Fibroblast of lung (primary cell): ENCODE measurements at regions not wholly inside any gene's neighbourhood (a gene's known extent, or its start where the extent isn't known, plus 50 kb on each side); places are given as distances from the start of the nearest gene placed in this dataset.

Source experiments
- DNase-seq, 2 donors: peaks; one replicate each; pipeline versions ENCODE4 v3.0.0 to v3.0.0-alpha.2; 2010; ENCODE audit warnings: low read depth in 2 of 2
- H2AFZ ChIP-seq: 2 replicates; pipeline ENCODE4 v1.5.1; 2012; ENCODE audit warnings: low read length, control low read depth, inconsistent platforms
- H3K27ac ChIP-seq: 2 replicates; pipeline ENCODE4 v1.5.1; 2011; ENCODE audit warnings: low read length, control low read depth; ENCODE audit not compliant: insufficient read depth
- H3K27me3 ChIP-seq: 2 replicates; pipeline ENCODE4 v1.5.1; 2011; ENCODE audit warnings: mild to moderate bottlenecking, low read length; ENCODE audit not compliant: control insufficient read depth, insufficient read depth
- H3K36me3 ChIP-seq: 2 replicates; pipeline ENCODE4 v1.5.1; 2011; ENCODE audit warnings: low read length; ENCODE audit not compliant: control insufficient read depth, insufficient read depth
- H3K4me1 ChIP-seq: 2 replicates; pipeline ENCODE4 v1.5.1; 2011; ENCODE audit warnings: low read length; ENCODE audit not compliant: control insufficient read depth, insufficient read depth; ENCODE audit errors: extremely low read depth
- H3K4me2 ChIP-seq: 2 replicates; pipeline ENCODE4 v1.5.1; 2011; ENCODE audit warnings: low read length, control low read depth; ENCODE audit not compliant: insufficient read depth; ENCODE audit errors: extremely low read depth
- H3K4me3 ChIP-seq, 4 experiments: fragments of 200-600 bp in 1 of 4; sonication (generic) in 1 of 4; replicated peaks in 1 of 4; 2 replicates each; pipeline ENCODE4 v1.5.1; 2011 to 2016; ENCODE audit warnings: low read length in 4 of 4, low read depth in 3 of 4, mild to moderate bottlenecking in 3 of 4, control low read depth in 2 of 4, inconsistent platforms in 1 of 4, mixed read lengths in 1 of 4; ENCODE audit not compliant: insufficient read depth in 1 of 4; ENCODE audit errors: control extremely low read depth in 1 of 4
- H3K79me2 ChIP-seq: 2 replicates; pipeline ENCODE4 v1.5.1; 2012; ENCODE audit warnings: mild to moderate bottlenecking, low read length, inconsistent platforms; ENCODE audit not compliant: control insufficient read depth, insufficient read depth
- H3K9ac ChIP-seq: 2 replicates; pipeline ENCODE4 v1.5.1; 2011; ENCODE audit warnings: mild to moderate bottlenecking, low read length, control low read depth; ENCODE audit not compliant: insufficient read depth
- H3K9me3 ChIP-seq: 2 replicates; pipeline ENCODE4 v1.5.1; 2012; ENCODE audit warnings: low read depth, low read length; ENCODE audit not compliant: control insufficient read depth, insufficient read depth
- H4K20me1 ChIP-seq: 2 replicates; pipeline ENCODE4 v1.5.1; 2011; ENCODE audit warnings: low read length; ENCODE audit not compliant: control insufficient read depth, insufficient read depth; ENCODE audit errors: extremely low read depth
- EZH2 ChIP-seq: IDR thresholded peaks from 2 replicates; pipeline ENCODE4 v1.5.1; 2012; ENCODE audit warnings: low read length, control low read depth, mild to moderate bottlenecking; ENCODE audit errors: missing control alignments
- TF ChIP-seq, protein P1 (sequence below), 2 donors: IDR thresholded peaks in 1 of 2; conservative IDR thresholded peaks in 1 of 2; 1 replicate in 1 of 2; 2 replicates in 1 of 2; pipeline ENCODE4 v1.5.1; 2011 to 2012; ENCODE audit warnings: low read length in 2 of 2, control low read depth in 1 of 2, inconsistent platforms in 1 of 2, low read depth in 1 of 2, mild to moderate bottlenecking in 1 of 2

DNA sequence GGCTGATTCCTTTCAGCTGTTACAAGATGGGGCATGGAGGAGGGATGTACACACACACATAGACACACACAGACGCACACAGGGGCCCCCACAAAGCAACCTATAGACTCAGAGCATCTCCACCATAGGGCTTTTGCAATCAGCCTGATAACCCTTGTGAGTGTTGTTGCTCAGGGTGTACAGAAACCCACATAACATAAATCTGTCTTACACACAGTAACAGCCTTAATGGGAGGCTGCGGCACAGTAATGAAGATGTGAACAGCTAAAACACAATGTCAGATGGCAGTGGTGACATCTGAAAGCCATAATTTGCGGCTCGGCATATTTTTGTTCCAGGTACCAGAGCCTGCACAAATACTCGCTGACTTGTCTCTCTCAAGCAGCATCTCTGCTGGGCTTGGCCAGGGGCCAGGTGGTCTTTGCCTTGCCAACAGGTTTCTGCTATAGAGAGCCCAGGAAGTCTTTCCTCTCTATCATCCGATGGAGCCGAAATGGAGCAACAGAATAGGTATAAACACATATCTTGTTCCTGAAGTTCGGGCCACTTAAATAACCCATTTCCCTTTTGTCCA lies 357.2 kb upstream of the GATB start:
- H4K20me1 ChIP-seq = no peaks in the 10 kb centered on the region

DNA sequence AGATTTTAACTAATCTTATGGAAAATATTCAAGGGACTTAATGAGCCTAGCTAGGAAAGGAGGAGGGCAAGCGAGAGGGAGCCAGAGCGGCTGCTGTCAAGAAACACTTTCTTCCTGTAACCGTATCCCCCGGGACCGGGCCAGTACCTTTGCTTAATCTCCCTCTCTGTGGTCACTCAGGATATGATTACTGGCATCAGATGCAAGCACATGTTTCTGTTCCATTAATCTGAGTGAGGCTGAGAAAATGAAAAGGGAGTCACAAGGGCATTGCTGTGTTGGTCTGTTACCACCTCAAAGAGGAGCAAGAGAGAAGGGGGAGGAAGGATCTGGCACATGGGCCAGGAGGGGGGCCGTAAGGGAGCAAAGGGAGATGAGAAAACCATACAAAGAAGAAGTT lies 356.7 kb upstream of the GATB start:
- H3K4me2 ChIP-seq = no peak overlapping the region
- no peak for DNase-seq
- H3K27ac ChIP-seq = no peak overlapping the region
- TF ChIP-seq, protein P1, sequence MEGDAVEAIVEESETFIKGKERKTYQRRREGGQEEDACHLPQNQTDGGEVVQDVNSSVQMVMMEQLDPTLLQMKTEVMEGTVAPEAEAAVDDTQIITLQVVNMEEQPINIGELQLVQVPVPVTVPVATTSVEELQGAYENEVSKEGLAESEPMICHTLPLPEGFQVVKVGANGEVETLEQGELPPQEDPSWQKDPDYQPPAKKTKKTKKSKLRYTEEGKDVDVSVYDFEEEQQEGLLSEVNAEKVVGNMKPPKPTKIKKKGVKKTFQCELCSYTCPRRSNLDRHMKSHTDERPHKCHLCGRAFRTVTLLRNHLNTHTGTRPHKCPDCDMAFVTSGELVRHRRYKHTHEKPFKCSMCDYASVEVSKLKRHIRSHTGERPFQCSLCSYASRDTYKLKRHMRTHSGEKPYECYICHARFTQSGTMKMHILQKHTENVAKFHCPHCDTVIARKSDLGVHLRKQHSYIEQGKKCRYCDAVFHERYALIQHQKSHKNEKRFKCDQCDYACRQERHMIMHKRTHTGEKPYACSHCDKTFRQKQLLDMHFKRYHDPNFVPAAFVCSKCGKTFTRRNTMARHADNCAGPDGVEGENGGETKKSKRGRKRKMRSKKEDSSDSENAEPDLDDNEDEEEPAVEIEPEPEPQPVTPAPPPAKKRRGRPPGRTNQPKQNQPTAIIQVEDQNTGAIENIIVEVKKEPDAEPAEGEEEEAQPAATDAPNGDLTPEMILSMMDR (conservative IDR thresholded peaks at IDR 0.05 in 1 of 2, IDR thresholded peaks at IDR 0.05 in 1 of 2; ENCODE audit: low read depth in 1 of 2, low read length in 2 of 2) = no peak
- H3K9me3 ChIP-seq = no peaks in the 10 kb centered on the region
- no peaks in the 10 kb centered on the region for H3K79me2 ChIP-seq
- H3K36me3 ChIP-seq = no peaks in the 10 kb centered on the region
- H4K20me1 ChIP-seq = no peaks in the 10 kb centered on the region
- peaks cover 4% of the 10 kb centered on the region for H3K27me3 ChIP-seq
- H2AFZ ChIP-seq = no peak overlapping the region
- no peaks in the 10 kb centered on the region for H3K4me1 ChIP-seq
- H3K9ac ChIP-seq = no peak overlapping the region
- H3K4me3 ChIP-seq = no peak overlapping the region

More for the DNA sequence above, 357.2 kb upstream of the GATB start:
- Histone ChIP-seq H2AFZ (no peak overlapping the region), H3K4me1 (no peaks in the 10 kb centered on the region), H3K27me3 (peaks cover 4% of the 10 kb centered on the region), H3K27ac (no peak overlapping the region), H3K9ac (no peak overlapping the region), H3K4me3 (no peak overlapping the region), H3K4me2 (no peak overlapping the region), H3K36me3 (no peaks in the 10 kb centered on the region), H3K79me2 (no peaks in the 10 kb centered on the region), H3K9me3 (no peaks in the 10 kb centered on the region)
- DNase-seq = no peak
- TF ChIP-seq, protein P1 (conservative IDR thresholded peaks at IDR 0.05 in 1 of 2, IDR thresholded peaks at IDR 0.05 in 1 of 2; ENCODE audit: low read depth in 1 of 2, low read length in 2 of 2) = no peak
- TF ChIP-seq EZH2 = no peak

DNA sequence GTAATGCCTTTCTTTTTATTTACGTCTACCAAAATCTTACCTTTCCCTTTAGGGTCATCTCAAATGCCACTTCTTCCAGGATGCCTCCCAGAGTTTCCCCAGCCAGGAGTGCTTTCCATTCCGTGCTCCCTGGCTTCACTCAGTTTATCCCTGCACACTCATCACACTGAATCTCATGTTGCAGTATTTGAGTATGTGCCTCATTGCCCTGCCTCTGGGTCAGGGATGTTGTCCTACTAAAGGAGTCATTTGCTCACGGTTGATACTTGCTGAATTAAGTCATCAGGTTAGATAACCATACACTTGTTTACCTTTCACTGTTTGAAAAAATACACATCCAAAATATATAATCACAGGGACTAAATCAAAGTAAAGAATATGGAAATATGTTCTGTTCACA lies 356.2 kb upstream of the GATB start:
- no peak for TF ChIP-seq EZH2
- TF ChIP-seq, protein P1 (conservative IDR thresholded peaks at IDR 0.05 in 1 of 2, IDR thresholded peaks at IDR 0.05 in 1 of 2; ENCODE audit: low read depth in 1 of 2, low read length in 2 of 2) = no peak
- Histone ChIP-seq H3K36me3 (no peaks in the 10 kb centered on the region), H3K4me2 (no peak overlapping the region), H3K4me3 (no peak overlapping the region), H3K9me3 (no peaks in the 10 kb centered on the region), H2AFZ (no peak overlapping the region), H4K20me1 (no peaks in the 10 kb centered on the region), H3K27ac (no peak overlapping the region), H3K9ac (no peak overlapping the region), H3K4me1 (no peaks in the 10 kb centered on the region), H3K27me3 (peaks cover 4% of the 10 kb centered on the region), H3K79me2 (no peaks in the 10 kb centered on the region)
- no peak for DNase-seq
